NCI-H2196 (cell line): ENCODE measurements at regions not wholly inside any gene's neighbourhood (a gene's known extent, or its start where the extent isn't known, plus 50 kb on each side); places are given as distances from the start of the nearest gene placed in this dataset.
"Not testable (repeated sequence)": the region's sequence is repeated elsewhere in the genome, so short reads cannot be mapped to it uniquely, and the experiment has no call there.

Experiments
- DNase-seq: peaks from one replicate; lab custom pipeline; 2025; ENCODE audit not compliant: unreplicated experiment; lab: John Stamatoyannopoulos, UW

DNA sequence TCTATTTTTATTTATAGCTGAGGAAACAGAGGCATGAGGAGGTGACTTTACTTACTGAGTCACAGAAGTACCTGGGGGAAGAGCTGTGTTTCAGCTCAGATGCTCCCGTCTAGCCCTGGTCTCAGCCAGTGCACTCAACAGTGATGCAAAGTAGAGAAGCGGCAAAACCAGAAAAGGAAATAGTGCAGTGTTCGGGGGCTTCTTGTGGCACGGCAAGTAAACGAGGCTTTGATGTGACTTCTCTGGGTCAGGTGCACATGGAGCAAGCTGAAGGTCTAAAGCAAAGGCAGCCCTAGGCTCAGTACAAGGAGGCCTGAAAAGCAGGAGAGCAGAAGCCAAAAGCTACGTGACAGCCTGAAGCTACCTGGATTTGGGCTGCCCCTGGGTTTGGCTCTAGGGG lies 526.7 kb upstream of the ADAMTS16 start:
- DNase-seq: no peak

DNA sequence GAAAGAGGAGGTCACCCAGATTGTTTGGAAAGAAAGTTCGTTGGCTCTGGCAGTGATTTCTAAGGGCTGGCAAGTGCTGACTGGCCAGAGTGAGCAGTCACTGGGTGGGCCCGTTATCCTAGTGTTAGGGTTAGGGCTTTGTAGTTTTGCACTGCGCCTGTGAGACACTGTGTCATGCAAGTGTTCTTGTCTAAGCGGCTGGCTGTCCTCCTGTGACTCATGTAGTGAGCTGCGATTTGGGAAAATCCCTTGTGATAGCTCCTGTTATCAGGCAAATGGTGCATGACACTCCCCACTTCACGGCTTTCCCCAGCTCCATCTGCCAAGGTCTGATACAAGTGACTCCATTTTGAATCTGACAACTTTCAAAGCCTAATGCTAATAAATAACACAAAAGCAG lies 526.0 kb upstream of the ADAMTS16 start:
- DNase-seq: no peak

DNA sequence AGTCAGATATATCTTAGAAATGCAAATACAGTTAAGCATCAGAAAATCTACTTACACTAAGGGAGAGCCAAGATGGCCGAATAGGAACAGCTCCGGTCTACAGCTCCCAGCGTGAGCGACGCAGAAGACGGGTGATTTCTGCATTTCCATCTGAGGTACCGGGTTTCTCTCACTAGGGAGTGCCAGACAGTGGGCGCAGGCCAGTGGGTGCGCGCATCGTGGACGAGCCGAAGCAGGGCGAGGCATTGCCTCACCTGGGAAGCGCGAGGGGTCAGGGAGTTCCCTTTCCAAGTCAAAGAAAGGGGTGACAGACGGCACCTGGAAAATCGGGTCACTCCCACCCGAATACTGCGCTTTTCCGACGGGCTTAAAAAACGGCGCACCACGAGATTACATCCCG lies 524.8 kb upstream of the ADAMTS16 start:
- not testable (repeated sequence) for DNase-seq

DNA sequence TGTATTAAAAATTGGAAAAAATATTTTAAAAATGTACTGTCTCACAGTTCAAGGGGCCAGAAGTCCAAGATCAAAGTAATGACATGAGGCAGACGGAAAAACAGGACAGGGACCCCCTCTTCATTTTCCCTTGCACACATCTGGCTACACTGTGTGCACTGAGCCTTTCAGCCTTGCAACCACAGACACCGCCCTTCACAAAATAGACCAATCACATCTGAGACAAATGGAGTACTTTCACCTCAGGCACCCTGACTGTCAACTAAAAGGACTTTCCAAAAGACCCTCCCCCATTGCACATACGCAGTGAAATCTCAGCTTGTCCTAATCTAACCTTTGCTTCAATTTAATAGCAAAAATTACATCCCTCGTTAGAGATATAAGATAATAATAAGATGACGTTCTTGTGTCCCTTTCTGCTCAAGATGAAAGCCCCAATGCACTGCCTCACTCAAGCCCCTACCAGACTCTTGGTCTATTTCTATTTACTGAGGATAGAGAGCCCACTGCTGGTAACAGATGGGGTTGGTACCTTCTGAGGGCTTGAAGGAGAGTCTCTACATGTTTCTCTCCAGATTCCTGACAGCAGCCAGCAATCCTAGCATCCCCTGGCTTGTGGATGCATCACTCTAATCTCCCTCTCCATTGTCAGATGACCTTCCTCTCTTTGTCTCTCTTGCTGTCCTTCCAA lies 514.8 kb upstream of the ADAMTS16 start:
- no peak for DNase-seq

DNA sequence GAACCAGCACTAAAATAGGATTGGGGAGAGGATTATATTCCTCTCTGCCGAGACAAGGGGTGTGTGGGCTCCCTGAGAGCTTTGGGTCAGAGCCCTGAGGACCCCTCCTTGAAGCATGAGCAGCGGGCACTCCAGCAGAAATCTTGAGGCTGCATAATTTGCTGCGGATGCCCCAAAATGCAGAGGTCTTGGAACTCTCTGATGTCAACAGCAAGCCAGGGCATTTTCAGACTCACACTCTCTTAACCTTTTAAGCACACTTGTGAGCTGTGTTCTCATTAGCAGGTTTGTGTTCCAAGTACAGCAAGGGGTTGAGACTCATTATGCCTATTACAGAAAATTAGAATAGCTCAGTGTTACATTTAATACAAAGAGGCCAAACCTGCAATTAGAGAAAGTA lies 513.0 kb upstream of the ADAMTS16 start:
- DNase-seq: no peak

DNA sequence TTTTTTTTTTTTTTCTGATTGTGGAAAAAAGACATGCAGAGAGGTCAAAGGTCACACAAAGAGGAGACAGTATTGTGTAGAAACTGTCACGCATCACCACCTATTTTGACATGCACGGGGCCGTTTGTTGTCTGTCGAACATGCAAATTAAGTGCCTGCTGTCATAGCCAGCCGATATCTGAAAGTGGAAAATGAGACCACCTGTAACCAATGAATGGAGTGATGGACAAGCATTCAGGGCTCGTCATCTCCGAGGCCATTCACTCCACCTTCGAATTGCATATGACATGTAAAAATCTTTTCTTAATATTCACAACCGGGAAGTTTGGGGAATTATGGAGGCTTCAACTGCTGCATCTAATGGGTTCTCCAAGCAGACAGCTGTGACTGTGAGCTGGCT lies 512.2 kb upstream of the ADAMTS16 start:
- no peak for DNase-seq

DNA sequence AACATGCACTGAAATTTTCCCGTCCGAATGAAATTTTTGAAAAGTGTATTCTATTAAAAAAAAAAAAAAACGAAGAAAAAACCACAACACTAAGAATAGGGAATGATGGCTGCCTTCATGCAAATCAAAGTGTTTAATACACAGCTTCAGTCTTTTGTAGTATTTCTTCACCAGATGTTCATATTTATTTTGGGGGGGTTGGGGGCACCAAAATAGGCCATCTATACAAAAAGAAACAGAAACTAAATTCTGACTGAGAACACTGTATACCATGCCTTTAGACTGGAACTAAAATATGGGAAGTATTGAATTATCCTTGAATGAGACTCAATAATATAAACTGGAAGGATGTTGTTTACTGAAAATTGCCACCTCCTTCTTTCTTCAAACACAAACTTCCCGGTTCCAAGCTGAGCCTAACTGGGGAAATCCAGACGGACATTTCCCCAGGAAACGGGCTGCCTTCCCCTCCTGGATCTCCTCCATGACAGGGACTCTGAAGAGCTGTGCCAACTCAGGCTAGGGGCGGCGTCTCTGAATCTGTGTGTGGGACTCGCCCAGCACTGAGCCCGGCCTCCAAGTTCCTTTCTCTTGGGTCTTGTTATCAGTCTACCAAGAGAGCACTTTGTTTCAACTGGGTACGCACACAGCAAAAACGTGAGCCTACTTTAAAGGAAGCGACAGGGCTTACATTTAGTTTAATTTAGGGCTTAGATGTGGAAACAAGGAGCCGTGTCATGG lies 511.3 kb upstream of the ADAMTS16 start:
- DNase-seq: no peak

DNA sequence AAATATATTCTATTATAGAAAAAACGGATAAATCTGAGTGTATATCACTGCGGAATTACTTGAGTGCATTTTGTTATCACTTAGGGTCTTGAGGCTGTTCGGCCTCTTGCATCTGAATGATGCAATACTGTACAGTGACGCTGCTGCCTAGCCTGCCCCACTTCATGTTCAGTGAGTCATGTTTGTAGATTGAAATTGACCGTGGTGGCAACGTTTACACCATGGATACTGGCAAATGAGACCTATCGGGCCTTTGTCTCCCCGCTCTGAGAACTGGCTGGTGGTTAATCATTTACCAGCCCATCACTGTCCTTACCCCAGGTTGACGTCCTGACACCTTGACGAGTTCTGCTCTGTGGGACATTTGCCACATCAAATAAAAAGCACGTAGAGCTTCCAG lies 510.1 kb upstream of the ADAMTS16 start:
- DNase-seq: no peak

DNA sequence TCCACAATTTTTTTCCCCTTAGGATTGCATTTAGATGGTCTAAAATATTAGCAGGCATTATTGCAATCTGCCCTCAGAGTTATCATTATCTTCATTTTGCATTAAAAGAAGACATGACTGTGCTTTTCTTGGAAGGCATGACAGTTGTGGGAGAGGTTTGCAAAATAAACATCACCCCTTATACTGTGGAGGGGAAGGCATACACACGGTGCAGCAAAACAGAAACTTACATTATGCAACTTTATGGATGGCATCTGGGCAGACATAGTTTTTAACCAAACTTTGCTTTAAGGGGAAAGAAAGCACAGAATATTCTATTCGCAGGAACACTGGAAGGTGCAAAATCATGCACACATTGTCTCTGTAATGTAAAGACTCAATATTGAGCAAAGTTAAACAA lies 505.8 kb upstream of the ADAMTS16 start:
- no peak for DNase-seq

DNA sequence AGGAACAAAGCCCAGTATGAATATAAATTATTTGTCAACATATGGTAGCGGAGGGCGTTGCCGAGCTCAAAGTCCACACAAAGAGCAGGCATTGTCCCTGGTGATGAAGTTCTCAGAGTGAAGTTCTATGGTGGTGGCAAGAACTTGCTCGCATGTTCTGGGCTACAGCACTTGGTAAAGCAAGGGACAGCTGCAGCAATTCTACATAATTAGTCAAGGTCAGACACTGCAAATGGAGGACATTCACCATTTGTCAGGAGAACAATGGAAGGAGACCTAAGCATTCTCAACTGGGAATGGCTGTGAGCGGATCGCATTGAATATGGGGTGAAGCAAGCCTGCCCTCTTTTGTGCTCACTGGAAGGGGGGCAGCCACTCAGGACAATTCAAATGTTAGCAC lies 503.8 kb upstream of the ADAMTS16 start:
- no peak for DNase-seq

DNA sequence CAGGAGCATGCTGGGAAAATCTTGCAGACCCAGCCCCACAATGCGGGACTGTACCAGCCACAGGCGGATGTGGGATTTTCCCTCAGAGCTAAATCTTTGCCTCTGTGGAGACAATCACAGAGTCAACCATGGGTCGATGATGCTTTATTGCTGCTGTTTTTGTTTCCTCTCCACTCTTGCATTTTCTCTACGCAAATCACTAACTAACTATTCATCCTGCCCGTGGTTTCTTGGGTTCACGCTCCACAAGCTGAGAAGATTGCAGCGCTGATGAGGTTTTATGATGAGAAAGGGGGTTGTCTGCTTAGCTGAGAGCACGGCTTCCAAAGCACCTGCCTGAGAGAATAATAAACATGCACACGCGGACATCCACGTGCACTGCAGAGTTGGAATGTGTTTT lies 500.2 kb upstream of the ADAMTS16 start:
- no peak for DNase-seq

DNA sequence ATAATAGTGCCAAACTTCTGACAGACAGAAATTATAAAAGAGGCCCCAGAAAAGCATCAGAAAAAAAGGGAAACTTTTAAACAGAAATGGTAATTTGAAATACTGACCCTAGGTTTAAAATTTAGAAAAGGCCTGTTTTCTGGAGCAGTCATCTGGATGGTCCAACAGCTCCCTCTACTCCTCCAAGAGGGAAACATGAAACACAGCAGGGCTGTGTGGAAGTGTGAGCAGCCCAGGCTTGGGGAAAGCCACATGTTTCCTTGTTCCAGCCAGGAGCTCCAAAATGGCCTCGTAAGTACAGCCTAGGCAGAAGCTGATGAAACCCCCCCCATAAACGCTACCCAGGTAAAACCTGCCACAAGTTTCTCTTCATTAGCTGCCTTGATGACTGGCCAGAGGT lies 499.3 kb upstream of the ADAMTS16 start:
- no peak for DNase-seq

DNA sequence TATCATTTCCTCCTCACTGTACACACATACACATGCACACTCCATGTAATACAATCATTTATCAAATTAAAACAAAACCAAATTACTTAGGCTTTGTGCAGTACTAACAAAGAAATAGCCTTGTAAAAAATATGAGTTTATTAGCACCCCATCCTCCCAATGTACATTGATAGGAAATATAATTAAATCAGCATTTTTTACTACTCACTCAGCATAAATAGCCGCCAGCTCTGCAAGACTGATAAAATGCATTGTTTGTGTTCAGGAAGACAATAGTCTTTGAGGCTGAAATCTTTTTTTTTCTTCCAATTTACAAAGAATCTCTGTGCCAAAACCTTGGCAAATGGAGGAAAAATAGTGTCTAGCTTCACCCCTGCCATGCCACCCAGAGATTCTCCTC lies 497.6 kb upstream of the ADAMTS16 start:
- DNase-seq: no peak

DNA sequence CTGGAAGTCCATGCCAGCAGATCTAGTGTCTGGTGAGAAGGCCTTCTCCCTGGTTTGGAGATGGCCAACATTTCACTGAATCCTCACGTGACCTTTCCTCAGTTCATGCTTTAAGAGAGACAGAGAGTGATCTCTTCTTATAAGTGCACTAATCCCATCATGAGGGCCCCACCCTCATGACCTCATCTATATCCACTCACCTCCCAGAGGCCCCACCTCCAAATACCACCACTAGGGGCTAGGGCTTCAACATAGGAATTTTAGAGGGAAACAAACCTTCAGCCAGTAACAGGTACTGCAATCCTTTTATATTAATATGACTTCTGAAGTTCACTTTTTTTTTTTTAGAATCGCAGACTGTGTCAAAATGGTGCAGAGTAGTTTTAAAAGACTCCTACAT lies 496.9 kb upstream of the ADAMTS16 start:
- no peak for DNase-seq

DNA sequence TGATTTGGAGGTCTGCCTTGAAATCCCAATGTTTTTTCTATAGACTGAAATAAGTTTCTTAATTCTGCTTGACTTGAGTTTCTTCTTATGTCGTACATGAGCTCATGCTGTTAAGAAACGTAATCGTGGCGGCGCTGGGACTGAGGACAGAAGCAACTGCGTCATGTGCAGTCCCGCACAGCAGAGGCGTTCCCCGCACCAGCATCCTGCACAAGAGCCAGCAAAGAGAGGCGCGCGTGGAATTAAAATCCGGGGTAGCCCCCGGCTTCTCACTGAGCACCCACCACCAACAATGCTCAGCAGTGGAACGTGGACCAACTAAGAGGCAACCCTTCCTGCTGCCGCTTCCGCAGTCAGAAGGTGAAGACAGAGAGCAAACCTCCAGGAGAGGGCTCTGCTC lies 496.2 kb upstream of the ADAMTS16 start:
- no peak for DNase-seq

DNA sequence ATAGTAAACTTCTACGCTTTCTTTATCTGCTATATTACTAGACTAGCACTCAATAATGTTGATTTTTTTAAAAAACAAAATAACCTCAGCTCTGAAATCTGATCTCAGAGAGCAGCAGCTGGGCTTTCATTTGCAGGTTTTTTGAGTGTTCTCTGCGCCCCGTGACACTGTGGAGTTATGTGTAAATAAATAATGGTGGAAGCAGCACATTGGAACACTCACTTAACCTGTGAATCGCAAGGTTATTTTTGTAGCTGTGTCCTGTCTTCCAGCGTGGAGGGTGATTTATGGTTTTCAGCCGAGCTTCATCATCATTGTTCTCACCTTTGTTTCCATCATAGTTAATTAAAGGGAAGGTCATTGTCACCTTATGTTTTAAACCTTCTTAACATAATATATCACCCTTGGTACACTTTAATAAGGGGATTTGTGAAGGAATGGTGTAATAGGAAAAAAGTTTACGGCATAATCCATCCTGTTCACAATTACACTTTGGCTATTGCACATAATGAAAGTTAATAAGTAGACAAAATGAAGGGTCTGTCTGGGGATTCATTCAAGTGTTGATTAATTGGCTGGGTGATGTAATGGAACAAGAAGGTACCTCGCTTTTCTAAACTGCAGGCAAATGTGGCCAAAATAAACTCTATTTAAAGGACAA lies 493.3 kb upstream of the ADAMTS16 start:
- DNase-seq: no peak

DNA sequence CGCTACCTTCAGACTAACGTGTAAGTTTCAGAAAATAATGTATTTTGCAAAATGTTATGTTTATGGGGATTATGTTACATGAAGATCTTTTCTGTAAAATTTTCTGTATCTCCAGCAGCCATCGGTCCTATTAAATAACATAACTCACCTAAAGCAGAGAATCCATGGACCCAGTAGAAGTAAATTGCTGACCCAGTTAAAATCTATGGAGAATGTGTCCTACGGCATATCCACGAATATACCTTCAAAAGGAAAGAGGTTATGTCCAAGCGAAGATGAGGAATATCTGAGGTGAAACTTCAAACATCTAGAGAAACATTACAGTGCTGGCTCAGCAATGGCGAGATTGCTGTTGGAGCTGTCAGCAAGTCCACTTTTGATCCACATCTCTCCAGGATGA lies 492.2 kb upstream of the ADAMTS16 start:
- no peak for DNase-seq

DNA sequence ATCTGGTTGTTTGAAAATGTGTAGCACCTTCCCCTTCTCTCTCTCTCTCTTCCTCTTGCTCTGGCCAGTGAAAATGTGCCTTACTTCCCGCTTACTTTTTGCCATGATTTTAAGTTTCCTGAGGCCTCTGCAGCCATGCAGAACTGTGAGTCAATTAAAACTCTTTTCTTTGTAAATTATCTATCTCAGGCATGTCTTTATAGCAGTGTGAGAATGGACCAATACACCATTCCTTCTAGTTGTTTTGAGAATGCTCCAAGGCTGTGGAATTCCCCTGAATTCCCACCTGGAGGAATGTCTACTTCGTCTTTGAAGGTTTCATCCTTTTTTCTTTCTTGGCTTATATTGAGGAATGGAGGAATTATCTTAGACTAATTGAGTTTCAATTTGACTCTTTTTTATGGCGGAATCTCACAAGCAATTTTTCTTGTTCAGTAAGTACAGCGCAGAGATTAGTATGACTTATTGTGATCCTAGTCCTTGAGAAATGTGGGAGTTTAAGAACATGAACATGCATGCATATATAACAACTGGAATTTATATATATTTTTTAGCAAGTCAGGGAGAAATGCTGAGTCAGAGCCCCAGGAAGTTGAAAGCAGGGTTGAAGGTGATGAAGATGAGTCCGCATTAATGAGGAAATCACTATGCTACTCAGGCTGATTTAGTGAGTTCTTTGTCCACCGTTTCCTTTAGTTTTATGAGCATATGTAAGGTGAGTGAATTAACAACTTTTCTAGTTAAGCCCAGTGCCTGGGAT lies 488.1 kb upstream of the ADAMTS16 start:
- DNase-seq: no peak

DNA sequence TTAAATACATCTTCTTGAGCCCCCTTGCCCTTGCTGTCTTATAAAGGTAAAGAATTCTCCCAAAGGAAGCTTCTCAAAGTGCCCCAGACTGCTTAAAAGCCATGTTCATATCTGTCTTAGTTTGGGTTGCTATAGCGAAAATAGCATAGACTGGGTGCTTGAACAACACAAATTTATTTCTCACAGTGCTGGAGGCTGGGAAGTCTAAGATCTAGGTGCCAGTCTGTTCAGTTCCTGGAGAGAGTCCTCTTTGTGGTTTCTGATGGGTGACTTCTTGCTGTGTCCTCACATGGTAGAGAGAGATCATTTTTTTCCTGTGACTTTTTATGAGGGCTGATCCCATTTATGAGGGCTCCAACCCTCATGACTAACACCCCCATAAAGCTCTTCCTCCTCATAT lies 486.7 kb upstream of the ADAMTS16 start:
- DNase-seq: no peak

DNA sequence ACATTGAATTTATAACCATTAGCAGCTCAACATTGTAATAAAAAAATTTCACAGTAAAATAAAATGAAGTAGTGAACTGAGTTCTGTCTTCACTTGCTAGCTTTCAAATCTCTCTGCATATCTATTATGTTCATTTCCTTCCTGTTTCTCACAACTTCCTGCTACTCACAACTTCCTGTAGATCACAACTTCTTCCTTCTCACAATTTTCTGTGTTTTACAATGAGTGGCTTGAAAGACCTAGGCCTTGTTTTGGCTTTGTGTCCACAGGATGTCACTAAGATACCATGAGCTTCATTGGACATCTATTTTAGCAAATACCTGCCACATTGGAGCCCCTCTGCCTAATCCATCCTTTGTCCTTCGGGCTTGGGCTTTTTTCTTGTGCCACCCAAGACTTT lies 480.3 kb upstream of the ADAMTS16 start:
- DNase-seq: no peak

DNA sequence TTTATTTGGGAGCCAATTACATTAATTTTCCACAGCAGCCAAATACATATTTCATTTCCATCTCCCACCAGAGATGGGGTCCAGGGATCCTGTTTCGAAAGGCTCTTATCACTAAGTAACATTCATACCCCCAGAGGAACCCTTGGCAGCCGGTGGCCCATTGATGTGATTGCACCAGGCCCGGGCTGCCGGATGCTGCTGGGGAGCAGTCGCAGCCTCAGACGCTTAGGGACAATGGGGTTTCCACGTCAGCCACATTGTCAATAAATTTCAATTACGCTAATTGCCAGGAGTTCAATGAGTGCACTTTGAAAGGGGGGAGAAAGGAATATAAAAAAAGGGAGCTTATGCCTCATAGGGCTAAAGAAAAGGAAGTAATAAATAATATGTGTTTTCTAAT lies 478.8 kb upstream of the ADAMTS16 start:
- no peak for DNase-seq

DNA sequence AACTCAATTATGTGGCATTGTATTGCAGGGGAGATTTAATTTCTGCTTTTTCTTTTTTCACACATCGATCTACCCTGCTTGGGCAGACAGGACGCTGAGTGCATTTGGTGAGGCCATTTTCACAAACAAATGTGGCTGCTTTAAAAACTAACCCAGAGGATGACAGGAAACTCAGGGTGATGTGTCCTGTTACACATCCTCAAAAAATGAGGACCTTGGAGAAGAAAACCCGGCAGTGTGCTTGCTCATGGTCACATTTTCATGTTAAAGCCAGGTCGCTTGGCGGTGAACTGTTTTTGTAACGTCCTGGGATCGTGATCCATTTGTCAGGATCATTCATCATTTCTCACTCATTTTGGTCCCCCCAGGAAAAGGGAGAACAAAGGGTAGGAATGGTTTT lies 478.3 kb upstream of the ADAMTS16 start:
- DNase-seq: no peak
